HG03135 (cell line): ENCODE measurements at regions not wholly inside any gene's neighbourhood (a gene's known extent, or its start where the extent isn't known, plus 50 kb on each side); places are given as distances from the start of the nearest gene placed in this dataset.

Experiments used
- ATAC-seq: cut with Tn5 transposase; IDR thresholded peaks from one replicate; pipeline ENCODE4 v1.9.1; 2021; ENCODE audit warnings: mild to moderate bottlenecking, moderate library complexity; ENCODE audit not compliant: unreplicated experiment

DNA sequence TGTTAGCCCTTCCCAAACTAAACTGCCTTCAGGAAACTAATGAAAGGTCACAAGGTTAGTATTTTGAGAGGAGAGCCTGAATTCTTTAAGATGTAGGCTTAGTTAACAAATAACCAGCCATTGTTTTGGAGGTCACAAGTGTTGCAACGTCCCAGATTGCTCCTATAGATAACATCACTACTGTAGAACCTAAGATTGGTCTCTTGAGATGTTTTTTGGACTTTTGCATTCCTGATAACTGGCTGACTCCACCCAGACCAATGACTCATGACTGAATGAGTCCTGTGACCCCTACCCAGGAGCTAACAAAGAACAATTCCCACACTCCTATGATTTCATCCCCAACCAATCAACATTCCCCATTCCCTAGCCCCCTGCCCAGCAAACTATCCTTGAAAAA is 178.8 kb downstream of the SCP2D1 start:
- no peak for ATAC-seq

- ATAC-seq = no peak
Observed at GRCh38 chr20:18995455-18995854, 181.9 kb downstream of the SCP2D1 start.

DNA sequence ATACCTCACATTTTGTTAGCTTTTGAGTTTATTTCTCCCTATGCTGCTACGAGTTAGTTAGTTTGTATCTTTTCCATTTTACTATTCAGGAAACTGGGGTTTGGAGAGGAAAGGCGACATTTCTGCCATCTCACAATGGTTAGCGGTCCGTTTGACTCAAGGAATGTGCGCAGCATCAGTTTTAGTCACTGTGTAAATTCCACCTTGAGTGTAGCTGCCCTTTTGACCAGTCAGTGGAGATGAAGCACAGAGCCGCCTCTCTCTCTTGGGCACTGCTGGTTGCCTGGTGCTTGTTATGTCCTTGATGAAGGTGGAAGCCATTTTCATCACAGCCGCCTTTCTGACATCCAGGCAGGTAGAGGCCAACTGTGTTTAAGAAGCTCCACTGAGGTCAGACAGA is 185.5 kb downstream of the SCP2D1 start:
- ATAC-seq = no peak

GRCh38 chr20:19000078-19000477 is 186.5 kb downstream of the SCP2D1 start:
- ATAC-seq = no peak

DNA sequence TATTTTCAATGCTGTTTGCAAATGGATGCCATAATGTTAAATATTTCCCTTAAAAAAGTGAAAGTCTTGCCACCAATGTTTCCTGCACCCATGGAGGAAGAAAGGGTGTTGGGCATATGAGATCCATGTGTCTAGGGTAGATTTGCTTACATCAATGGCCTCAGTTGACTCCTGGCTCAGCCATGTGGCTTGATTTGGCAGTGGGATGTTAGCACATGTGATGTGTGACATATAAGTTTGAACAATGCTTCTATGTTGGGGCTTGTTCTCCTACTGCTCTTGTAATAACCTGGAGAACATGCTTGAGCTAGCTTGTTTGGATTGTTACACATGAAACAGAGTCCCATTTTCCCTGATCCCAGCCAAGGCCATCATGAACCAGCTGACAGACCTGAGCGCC is 187.6 kb downstream of the SCP2D1 start:
- no peak for ATAC-seq

GRCh38 chr20:19003366-19004336 is 190.1 kb downstream of the SCP2D1 start:
- ATAC-seq = no peak

DNA sequence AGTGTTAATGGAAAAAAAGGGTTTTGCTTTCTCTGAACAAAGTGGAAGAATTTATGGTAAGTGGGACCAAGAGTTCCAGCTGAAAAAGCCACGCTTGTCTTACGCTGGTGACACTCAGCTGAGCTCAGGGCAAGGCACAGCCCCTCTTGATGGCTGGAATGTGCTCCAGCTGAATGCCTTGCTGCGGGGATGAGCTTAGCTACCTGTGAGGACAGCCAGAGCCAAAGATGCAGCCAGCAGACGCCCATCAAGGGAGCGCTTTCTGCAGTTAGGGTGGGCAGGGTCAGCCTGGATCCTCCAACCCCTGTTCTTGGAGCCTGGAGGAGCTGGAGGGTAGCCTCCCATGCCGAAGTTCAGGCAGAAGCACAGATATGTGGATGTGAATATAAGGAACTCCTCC is 191.4 kb downstream of the SCP2D1 start:
- ATAC-seq = no peak

DNA sequence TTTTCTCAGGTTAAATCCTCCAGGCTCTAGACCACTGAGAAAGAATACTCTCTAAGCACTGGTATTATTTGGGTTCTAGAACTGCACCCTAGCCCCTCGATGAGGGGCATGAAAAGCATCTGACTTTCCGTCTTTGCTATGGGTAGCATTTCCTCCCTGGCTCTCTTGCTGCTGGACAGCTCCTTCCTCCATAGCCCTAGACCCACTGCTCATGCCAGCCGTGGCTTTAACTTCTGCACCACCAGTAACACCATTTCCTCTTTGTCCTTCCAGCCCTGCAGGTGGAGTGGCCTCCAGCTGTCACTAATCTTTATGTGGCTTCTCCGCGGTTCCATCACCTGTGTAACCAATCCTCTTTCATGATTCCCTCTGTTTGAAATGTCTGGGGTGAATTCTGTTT is 194.9 kb downstream of the SCP2D1 start:
- no peak for ATAC-seq

- ATAC-seq = no peak
Observed at GRCh38 chr20:19009081-19009688, 195.6 kb downstream of the SCP2D1 start.

DNA sequence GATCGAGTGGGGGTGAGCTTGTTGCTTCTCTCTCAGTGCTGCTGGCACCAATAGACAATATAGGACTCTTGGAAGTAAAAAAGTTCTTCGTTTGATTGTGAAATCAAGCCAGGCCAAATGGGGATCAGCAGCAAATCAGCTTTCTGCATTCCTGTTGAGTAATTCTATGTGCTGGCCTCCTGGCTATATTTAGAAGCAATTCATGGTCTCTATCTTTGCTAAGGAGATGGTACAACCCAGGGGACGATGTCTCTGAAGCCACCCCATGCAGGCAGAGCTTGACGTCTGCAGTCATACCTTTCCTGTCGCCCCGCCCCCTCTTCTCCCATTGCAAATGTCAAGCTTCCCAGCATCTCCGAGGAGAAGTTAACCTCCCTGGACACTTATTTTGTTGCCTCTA is 199.1 kb downstream of the SCP2D1 start:
- no peak for ATAC-seq

- no peak for ATAC-seq
Observed at GRCh38 chr20:19013907-19014306, 198.5 kb upstream of the SLC24A3 start.

- no peak for ATAC-seq
Observed at GRCh38 chr20:19015351-19016139, 196.9 kb upstream of the SLC24A3 start.

DNA sequence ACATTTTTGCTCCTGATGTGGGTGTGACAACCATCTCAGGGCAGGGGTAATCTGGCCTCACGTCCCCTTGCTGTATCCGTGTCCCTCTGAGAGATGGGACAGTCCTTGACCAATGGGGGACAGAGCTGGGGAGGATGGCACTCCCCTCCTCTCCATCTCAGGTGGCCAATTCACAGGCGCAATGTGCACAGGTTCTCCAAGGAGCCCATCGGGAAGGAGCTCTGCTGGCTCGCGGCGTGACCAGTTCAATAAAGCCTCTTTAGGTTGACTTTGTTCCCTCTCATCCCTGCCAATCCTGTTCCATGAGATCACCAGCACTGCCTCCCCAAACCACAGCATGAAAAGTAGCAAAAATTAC is 196.3 kb upstream of the SLC24A3 start:
- ATAC-seq = no peak

DNA sequence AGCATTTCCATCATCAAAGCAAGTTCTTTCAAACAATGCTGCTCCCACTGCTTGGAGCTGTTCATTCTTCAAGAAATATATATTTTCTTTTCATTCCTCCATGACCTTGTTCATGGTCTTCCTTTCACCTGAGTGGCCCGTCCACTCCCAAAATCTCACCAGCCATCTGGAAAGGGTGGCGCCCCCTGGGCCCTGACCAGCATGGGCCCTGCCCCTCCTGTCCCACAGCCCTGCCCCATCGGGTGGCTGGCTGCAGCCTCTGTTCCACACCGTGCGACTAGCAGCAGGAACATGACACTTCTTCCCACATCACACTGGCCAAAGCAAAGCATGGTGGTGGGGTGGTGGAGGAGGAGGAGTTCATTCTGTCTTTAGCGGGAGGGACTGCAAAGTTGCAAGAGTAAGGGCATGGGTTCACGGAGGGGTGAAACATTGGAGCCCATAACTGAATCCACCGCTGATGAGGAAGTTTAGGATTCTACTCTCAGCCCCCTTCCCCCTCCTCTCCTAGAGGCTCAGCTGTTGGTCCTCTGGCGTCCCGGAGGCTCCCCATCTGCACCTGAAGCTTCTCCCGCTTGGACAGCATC is 195.2 kb upstream of the SLC24A3 start:
- ATAC-seq = no peak

GRCh38 chr20:19018881-19019280 is 193.6 kb upstream of the SLC24A3 start:
- ATAC-seq = no peak

- no peak for ATAC-seq
Observed at GRCh38 chr20:19019734-19020364, 192.6 kb upstream of the SLC24A3 start.

DNA sequence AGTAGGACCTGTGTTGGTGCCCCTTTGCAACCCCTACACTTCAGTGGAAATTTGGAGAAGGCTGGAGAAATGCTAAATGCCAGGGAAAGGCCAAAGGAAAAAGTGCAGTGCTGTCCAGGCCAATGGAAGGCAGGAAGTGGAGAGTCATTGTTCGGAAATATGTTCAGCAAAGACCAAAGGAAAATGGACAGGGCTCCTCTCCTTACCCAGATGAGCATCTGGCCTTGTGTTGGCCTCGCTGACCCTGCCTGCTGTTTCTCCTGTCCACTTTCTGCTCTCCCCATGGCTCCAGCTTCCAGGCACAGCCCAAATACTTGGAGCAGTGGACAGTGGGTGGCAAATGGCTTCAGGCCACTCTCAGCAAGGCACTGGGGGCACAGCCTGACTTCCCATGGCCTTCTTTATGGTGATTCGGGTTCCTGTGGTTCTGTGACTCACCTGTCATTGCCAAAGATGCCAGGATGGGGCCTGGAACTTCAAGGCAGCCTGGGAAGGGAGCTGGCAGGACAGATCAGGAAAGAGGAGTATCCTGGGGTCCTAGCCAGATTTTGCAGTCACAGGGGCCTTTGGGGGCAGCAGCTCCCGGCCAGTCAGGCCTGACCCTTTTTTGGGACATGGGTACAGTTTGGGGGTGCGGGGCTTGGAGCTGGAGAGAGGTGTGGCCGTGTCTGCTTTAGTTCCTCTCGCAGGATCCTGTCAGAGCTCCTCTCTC is 190.9 kb upstream of the SLC24A3 start:
- no peak for ATAC-seq

GRCh38 chr20:19022118-19022575 is 190.3 kb upstream of the SLC24A3 start:
- ATAC-seq = no peak

DNA sequence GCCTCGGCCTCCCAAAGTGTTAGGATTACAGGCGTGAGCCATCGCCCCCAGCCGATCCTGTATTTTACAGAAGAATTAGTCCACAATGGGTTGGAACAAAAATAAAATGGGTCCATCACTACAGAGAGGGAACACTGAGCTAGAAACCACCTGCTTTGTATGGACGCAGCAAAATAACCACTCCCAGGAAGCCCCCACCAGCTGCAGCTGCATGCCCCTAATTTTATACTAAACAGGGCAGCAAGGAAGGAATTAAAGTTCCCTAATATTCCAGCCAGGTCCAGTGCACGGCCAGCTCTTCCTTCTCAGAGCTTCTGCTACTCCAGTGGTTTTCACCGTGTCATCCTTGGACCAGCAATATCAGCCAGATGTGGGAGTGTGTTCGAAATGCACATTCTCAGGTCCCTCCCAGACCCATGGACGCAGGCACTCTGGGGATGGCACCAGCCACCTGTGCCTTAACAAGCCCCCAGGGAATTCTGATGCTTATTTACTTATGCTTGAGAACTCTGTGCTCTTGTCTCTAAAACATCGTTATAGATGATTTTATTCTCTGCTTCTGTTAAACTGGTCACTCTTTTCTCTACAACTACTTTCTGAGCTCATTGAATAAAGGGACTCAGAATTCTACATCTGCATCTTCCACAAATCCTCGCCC is 189.5 kb upstream of the SLC24A3 start:
- no peak for ATAC-seq
